ENCODE measurements at regions not wholly inside any gene's neighbourhood (a gene's known extent, or its start where the extent isn't known, plus 50 kb on each side); places are given as distances from the start of the nearest gene placed in this dataset.

DNA sequence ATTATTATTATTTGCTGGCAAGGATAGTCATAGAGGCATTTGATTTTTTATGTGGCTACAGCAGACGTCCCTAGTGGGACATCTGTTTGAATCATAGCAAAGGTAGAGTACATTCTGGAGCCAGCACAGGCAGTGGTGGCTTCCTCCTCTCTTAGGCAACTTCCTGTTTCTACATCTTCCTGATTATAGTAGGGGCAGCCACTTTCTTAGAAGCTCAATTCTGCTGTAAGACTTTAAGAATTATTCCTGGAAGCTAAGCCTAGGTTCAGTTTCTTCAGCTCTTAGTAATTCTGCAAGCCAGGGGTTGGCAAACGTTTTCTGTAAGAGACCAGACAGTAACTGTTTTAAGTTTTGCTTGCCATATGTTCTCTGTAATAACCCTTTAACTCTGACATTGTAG is 129.3 kb upstream of the TENM4 start:
- no peak for DNase-seq (ENCODE audit: low spot score)

DNA sequence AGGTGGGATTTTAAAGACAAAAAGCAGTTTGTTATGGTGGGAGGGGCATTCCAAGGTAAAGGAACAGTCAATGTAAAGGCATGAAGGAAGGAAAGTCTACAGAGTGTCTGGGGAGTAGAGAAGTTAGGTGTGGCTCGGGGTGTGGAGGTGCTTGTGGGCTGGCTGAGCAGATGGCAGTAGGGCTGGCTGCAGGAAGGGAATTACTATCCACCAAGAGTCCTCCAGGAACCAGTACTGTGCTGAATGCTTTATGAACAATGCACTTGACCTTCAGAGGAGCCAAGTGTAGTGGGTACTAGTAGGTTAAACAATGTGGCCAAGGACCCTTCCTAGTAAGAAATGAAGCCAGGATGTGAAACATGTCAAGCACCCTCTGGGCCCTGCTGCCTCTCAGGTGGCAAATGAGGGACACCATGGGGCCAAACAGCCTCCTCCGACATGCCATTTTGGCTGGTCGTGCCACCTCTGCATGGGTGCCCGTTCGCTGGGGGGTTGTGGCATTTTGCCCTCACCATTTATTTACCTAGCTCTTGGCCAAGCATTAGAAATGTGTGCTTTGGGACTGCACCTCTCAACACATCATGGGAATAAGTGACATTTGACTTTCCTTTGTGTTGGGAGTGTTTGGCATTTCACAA is 123.6 kb upstream of the TENM4 start:
- DNase-seq (ENCODE audit: low spot score), result no peak

GRCh38 chr11:79561496-79561895 is 120.7 kb upstream of the TENM4 start:
- DNase-seq (ENCODE audit: low spot score), result no peak

- no peak for DNase-seq (ENCODE audit: low spot score)
These were observed 110.0 kb upstream of the TENM4 start for GRCh38 chr11:79550809-79551208.

DNA sequence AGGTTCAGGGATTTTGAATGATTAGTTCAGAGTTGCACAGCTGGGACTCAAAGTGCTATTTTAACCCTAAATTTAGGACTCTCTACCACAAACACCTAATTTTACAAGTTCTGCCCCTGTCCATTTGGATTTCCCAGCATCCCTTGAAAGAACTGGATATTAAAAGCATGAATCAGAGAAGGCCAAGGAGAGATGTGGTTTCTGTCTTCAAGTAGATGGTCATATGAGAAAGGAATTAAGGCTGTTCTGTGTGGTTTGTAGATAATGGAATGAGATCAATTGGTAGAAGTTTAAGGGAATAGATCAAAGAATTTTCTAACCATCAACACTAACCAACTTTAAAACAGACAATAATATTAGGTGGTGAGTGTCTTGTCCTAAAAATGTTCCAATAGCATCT is 106.4 kb upstream of the TENM4 start:
- DNase-seq (ENCODE audit: low spot score), result no peak

- DNase-seq (ENCODE audit: low spot score), result no peak
These were observed 105.5 kb upstream of the TENM4 start for GRCh38 chr11:79546351-79546750.

DNA sequence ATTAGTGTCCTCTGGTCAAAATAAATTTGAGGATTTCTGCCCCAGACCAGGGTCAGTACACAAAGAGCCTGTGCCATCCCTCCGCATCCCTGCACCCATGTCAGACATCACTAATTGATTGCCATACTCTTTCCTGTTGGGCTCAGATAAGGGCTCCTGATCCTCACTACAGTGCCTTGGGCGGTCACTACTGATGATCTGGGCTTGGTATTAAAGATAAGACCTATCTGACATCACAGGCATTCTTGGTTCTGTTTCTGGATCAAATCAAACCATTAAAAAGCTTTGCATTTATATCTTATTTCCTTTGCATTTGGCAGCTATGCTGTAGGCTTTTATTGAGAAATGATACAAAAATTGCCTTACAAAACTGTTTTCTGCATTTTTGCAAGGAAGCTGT is 103.5 kb upstream of the TENM4 start:
- DNase-seq (ENCODE audit: low spot score), result no peak

- no peak for DNase-seq (ENCODE audit: low spot score)
These were observed 102.3 kb upstream of the TENM4 start for GRCh38 chr11:79543101-79543500.

- no peak for DNase-seq (ENCODE audit: low spot score)
These were observed 100.6 kb upstream of the TENM4 start for GRCh38 chr11:79541466-79541865.

GRCh38 chr11:79538775-79539174 is 97.9 kb upstream of the TENM4 start:
- no peak for DNase-seq (ENCODE audit: low spot score)

DNA sequence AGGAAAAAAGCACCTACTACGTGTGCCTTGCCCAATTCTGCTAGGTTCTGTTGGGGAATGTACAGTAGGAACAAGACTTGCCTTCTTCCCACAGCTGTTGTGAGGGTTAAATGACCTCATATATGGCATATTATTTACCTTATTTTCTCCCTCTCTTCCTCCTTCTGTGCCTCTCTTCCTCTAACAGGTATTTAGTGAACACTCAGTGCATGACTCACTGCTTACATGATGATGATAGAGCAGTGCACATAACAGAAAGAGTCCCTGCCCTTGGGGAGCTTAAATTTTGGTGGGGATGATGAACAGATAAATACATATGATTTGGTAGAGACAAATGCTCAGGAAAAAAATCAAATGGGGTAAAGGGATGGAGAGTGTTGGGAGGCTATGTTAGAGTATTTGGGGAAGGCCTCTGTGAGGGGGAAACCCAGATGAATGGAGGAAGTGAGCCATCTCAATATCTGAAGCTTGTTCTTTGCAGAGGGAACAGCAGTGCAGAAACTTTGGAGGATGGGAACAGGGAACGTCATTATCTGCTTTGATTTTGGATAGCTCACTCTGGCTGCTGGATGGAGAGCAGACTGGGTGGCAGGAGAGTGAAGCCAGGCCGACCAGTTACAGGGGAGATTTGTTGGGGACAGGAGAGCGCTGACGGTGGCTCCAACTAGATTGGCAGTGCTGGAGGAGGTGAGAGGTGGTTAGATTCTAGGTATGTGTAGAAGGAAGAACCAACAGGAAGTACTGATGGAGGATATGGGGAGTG is 95.5 kb upstream of the TENM4 start:
- no peak for DNase-seq (ENCODE audit: low spot score)

DNA sequence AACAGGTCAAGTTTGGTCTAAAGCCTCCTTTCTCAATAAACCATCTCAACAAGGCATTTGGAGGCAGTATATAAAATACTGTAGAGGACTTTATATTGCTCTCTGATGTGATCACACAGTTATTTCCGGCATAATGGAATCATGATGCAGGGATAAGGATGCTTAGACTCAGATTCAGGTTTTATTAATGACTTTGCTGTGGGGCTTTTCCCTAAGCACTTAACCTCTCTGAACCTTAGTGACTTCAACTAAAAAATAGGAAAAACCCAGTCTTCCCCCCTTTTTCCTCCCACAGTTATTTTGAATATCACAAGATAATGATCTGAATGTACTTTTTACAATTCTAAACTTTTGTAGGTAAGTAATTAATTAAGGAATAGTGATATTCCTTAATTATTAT is 94.8 kb upstream of the TENM4 start:
- DNase-seq (ENCODE audit: low spot score), result no peak

GRCh38 chr11:79525257-79525656 is 84.4 kb upstream of the TENM4 start:
- DNase-seq (ENCODE audit: low spot score), result no peak

DNA sequence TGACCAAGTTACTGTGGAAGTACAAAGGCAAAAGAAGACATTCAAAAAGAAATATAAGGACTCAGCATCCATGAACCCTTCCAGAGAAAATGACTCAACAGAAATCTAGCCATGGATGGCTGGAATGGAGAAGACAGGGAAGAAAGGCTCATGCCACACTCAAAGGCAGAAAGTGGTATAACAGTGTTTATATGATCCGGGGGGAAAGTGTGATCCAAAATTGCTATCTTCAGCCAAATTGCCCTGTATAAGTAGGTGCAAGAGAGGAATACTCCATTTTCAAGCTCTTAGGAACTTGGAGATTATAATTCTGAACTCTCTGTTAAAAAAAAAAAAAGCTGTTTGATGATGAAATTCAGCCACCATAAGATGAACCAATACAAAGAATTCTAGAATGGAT is 81.8 kb upstream of the TENM4 start:
- DNase-seq (ENCODE audit: low spot score), result no peak

DNA sequence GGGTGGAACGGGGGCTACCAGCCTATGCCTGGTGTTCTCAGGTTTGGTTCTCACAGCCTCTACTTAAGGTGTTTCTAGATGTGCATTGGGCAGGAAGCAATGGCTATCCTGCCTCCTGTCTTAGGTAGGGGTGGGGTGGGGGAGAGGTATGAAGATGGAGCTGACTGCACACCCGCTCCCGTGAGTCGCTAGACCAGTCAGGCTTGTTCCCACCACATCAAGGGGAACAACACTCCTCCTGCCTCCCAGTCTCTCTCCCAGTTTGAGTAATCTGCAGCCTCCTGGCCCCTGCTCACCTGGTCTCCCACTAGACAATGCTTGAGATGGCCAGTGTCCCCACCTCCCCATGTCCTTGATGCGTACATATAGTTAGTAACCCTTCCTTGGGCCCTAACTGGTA is 79.3 kb upstream of the TENM4 start:
- DNase-seq (ENCODE audit: low spot score), result no peak

DNA sequence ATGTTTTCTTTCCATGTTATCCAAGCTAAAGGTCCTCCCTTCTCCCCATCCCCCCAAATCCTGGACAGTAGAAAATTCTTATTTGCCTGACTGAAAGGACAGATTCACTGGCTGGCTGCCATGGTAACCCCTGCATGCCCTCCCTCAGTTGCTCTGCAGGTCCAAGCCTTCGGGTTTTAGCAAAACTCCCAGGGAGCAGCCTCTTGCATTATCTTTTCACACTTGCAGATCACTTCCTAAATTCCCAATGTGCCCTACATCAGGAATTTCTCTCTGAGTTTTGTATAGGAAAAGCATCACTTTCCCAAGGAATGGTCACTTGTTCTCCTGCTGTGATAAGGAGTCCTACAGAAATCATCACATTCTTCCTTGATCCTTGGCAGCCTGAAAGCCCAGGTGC is 75.0 kb upstream of the TENM4 start:
- no peak for DNase-seq (ENCODE audit: low spot score)

DNA sequence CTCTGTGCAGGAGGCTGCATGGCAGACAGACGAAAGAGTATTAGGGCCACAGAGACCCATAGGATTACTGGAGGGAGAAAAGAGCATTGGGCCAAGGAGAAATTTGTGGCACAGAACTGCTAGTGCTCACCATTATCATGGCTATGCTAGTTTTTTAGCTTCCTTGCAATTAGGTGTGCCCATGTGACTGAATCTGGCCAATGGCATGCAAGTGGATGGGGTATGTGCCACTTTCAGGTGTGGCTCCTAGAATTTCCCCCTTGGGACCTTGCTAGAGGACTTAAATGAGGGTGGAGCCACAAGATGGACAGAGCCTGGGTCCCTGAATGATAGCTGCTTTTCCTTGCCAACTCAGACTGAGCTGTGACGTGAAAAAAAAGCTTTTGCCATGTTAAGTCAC is 73.9 kb upstream of the TENM4 start:
- no peak for DNase-seq (ENCODE audit: low spot score)

GRCh38 chr11:79514290-79514689 is 73.5 kb upstream of the TENM4 start:
- no peak for DNase-seq (ENCODE audit: low spot score)

GRCh38 chr11:79512706-79513469 is 72.1 kb upstream of the TENM4 start:
- DNase-seq (ENCODE audit: low spot score), result no peak

GRCh38 chr11:79510960-79511359 is 70.1 kb upstream of the TENM4 start:
- DNase-seq (ENCODE audit: low spot score), result no peak

- DNase-seq (ENCODE audit: low spot score), result no peak
These were observed 67.6 kb upstream of the TENM4 start for GRCh38 chr11:79508461-79508860.

DNA sequence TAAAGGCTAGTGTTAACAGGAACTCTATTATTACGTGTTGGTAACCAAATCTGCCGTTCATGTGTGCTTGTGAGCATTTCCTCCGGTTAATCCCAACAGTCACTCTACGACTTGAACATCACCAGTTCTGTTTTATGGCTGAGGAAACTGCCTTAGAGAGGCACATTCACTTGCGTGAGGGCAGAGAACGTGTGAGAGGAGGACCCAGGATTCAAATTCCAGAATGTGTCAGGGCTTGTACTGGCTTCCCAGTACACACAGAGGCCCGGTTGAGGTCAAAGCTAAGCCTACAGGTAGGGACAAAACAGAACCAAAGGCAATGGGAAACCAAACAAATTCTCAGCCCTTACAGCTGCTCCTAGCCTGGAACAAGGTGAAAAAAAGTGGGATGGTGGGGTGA is 66.9 kb upstream of the TENM4 start:
- DNase-seq (ENCODE audit: low spot score), result no peak

- DNase-seq (ENCODE audit: low spot score), result no peak
These were observed 66.0 kb upstream of the TENM4 start for GRCh38 chr11:79506734-79507344.

Data from CD4-positive, alpha-beta T cell treated with Interleukin-6 at 100 ng/mL for 8 hours (primary cell).